T-helper 1 cell (primary cell): ENCODE measurements at regions not wholly inside any gene's neighbourhood (a gene's known extent, or its start where the extent isn't known, plus 50 kb on each side); places are given as distances from the start of the nearest gene placed in this dataset.

Source experiments
- DNase-seq, 5 donors: peaks; one replicate each; pipeline ENCODE4 v3.0.0-alpha.2; 2012 to 2020

- no peak for DNase-seq
These were observed 275.7 kb upstream of the FN1 start for GRCh38 chr2:215711471-215712034.

- DNase-seq: no peak
These were observed 271.7 kb upstream of the FN1 start for GRCh38 chr2:215707608-215708007.

- DNase-seq: no peak
These were observed 270.0 kb upstream of the FN1 start for GRCh38 chr2:215705771-215706361.

- DNase-seq: no peak
These were observed 269.4 kb upstream of the FN1 start for GRCh38 chr2:215705281-215705680.

GRCh38 chr2:215702116-215702902 lies 266.4 kb upstream of the FN1 start:
- no peak for DNase-seq

- DNase-seq: no peak
These were observed 264.1 kb upstream of the FN1 start for GRCh38 chr2:215699700-215700538.

- DNase-seq: no peak
These were observed 263.1 kb upstream of the FN1 start for GRCh38 chr2:215699018-215699417.

- DNase-seq: no peak
These were observed 262.7 kb upstream of the FN1 start for GRCh38 chr2:215698566-215698965.

- DNase-seq: no peak
These were observed 261.6 kb upstream of the FN1 start for GRCh38 chr2:215697496-215697895.

GRCh38 chr2:215697003-215697402 lies 261.1 kb upstream of the FN1 start:
- no peak for DNase-seq

- no peak for DNase-seq
These were observed 260.0 kb upstream of the FN1 start for GRCh38 chr2:215695861-215696260.

GRCh38 chr2:215693999-215694580 lies 258.2 kb upstream of the FN1 start:
- no peak for DNase-seq

GRCh38 chr2:215693193-215693998 lies 257.5 kb upstream of the FN1 start:
- no peak for DNase-seq

GRCh38 chr2:215692387-215693079 lies 256.7 kb upstream of the FN1 start:
- DNase-seq: no peak

GRCh38 chr2:215691346-215691745 lies 255.5 kb upstream of the FN1 start:
- no peak for DNase-seq

- DNase-seq: no peak
These were observed 251.5 kb upstream of the FN1 start for GRCh38 chr2:215687149-215688031.

- DNase-seq: no peak
These were observed 249.5 kb upstream of the FN1 start for GRCh38 chr2:215685238-215685990.

GRCh38 chr2:215684448-215685237 lies 248.8 kb upstream of the FN1 start:
- no peak for DNase-seq

GRCh38 chr2:215683295-215683694 lies 247.4 kb upstream of the FN1 start:
- no peak for DNase-seq
